A673 (cell line): ENCODE measurements at regions not wholly inside any gene's neighbourhood (a gene's known extent, or its start where the extent isn't known, plus 50 kb on each side); places are given as distances from the start of the nearest gene placed in this dataset.

Experiments used
- BruUV-seq: library from RNA; stranded (reverse); fragments of 400-500 nt; replicated peaks from 2 replicates; lab custom pipeline; 2021; lab: Mats Ljungman, UMichigan
- CTCF ChIA-PET: fragments of 300-600 bp; sonication (Branson Sonifier 250); formaldehyde crosslinking; loops from one replicate; lab custom pipeline; 2022; ENCODE audit warnings: antibody characterized with exemption; lab: Charles Lee
- POLR2A ChIA-PET: fragments of 300-600 bp; sonication (Branson Sonifier 250); formaldehyde crosslinking; loops from one replicate; lab custom pipeline; 2022; ENCODE audit warnings: antibody characterized with exemption; ENCODE audit not compliant: low non-redundant PET; lab: Charles Lee
- DNase-seq: peaks from one replicate; pipeline ENCODE4 v3.0.0-alpha.2; 2015; ENCODE audit warnings: low spot score
- H3K27ac ChIP-seq: fragments of 200-600 bp; sonication (generic); 2 replicates; pipeline ENCODE4 v1.5.1; 2016; ENCODE audit warnings: mixed run types, low read depth, mild to moderate bottlenecking, mixed read lengths, antibody characterized with exemption, low read length; ENCODE audit not compliant: poor library complexity, severe bottlenecking
- H3K27me3 ChIP-seq: fragments of 200-600 bp; sonication (generic); replicated peaks from 2 replicates; pipeline ENCODE4 v1.6.1; 2017; ENCODE audit warnings: mixed run types, low read depth, mild to moderate bottlenecking, mixed read lengths, antibody characterized with exemption, low read length; ENCODE audit not compliant: insufficient read depth, poor library complexity
- H3K36me3 ChIP-seq: fragments of 200-600 bp; sonication (generic); 2 replicates; pipeline ENCODE4 v1.6.1; 2016; ENCODE audit warnings: mixed run types, mild to moderate bottlenecking, mixed read lengths, antibody characterized with exemption, low read length; ENCODE audit not compliant: insufficient read depth, poor library complexity, severe bottlenecking
- H3K4me1 ChIP-seq: fragments of 200-600 bp; sonication (generic); 2 replicates; pipeline ENCODE4 v1.6.1; 2017; ENCODE audit warnings: mixed run types, mild to moderate bottlenecking, mixed read lengths, antibody characterized with exemption, low read length; ENCODE audit not compliant: insufficient read depth, poor library complexity, severe bottlenecking
- H3K4me3 ChIP-seq: fragments of 200-600 bp; sonication (generic); 2 replicates; pipeline ENCODE4 v1.5.1; 2016; ENCODE audit warnings: low read depth, mixed run types, mild to moderate bottlenecking, mixed read lengths, low read length; ENCODE audit not compliant: poor library complexity, severe bottlenecking
- H3K9me3 ChIP-seq: fragments of 200-600 bp; sonication (generic); 2 replicates; pipeline ENCODE4 v1.6.1; 2016; ENCODE audit warnings: mixed run types, low read depth, mild to moderate bottlenecking, mixed read lengths, antibody characterized with exemption, low read length; ENCODE audit not compliant: poor library complexity, severe bottlenecking
- EZH2 ChIP-seq: fragments of 200-600 bp; sonication (generic); IDR thresholded peaks from 2 replicates; pipeline ENCODE4 v1.6.1; 2017; ENCODE audit warnings: borderline replicate concordance, low read depth, mild to moderate bottlenecking, mixed read lengths, antibody characterized with exemption, low read length; ENCODE audit not compliant: poor library complexity, severe bottlenecking
- intact Hi-C: fragments of 100-400 bp; cut with micrococcal nuclease; formaldehyde crosslinking; loops from one replicate; pipeline ENCODE4 v1.10.0; 2022; ENCODE audit not compliant: unreplicated experiment
- TF ChIP-seq, protein P1 (sequence below): fragments of 300-800, 200-600 bp; sonication (generic); conservative IDR thresholded peaks from 2 replicates; pipeline ENCODE4 v1.5.1; 2017; ENCODE audit warnings: low read depth, mild to moderate bottlenecking, antibody characterized with exemption, low read length, moderate library complexity, mixed read lengths

DNA sequence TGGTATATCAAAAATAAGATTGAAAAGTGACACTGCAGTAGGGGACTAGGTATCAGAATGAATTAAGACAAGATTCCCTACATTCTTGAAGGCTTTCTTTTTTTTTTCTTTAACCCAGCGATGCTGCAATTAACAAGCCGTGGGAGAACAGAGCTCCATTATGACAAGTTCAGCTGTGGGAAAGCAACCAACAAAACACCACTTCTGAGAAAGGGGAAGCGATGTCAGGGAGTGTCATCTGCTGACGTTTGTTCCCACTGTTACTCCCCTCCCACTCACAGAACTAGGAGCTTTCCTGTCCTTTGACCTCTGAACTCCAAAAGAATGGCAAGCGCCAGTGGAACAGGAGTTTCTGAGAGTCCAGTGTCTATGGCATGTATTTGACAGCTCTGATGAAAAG, 90.2 kb upstream of the SLITRK2 start:
- Histone ChIP-seq H3K27me3 (no peaks in the 10 kb centered on the region), H3K4me1 (no peaks in the 10 kb centered on the region), H3K27ac (no peak overlapping the region), H3K4me3 (no peak overlapping the region), H3K9me3 (peaks cover 6% of the 10 kb centered on the region), H3K36me3 (no peaks in the 10 kb centered on the region)
- no peak for DNase-seq
- TF ChIP-seq, protein P1, sequence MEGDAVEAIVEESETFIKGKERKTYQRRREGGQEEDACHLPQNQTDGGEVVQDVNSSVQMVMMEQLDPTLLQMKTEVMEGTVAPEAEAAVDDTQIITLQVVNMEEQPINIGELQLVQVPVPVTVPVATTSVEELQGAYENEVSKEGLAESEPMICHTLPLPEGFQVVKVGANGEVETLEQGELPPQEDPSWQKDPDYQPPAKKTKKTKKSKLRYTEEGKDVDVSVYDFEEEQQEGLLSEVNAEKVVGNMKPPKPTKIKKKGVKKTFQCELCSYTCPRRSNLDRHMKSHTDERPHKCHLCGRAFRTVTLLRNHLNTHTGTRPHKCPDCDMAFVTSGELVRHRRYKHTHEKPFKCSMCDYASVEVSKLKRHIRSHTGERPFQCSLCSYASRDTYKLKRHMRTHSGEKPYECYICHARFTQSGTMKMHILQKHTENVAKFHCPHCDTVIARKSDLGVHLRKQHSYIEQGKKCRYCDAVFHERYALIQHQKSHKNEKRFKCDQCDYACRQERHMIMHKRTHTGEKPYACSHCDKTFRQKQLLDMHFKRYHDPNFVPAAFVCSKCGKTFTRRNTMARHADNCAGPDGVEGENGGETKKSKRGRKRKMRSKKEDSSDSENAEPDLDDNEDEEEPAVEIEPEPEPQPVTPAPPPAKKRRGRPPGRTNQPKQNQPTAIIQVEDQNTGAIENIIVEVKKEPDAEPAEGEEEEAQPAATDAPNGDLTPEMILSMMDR: no peak
- TF ChIP-seq EZH2: no peak
- POLR2A ChIA-PET: no interaction called here
- intact Hi-C loops: no loop called here
- CTCF ChIA-PET: no interaction called here
- BruUV-seq: no TSS peak

DNA sequence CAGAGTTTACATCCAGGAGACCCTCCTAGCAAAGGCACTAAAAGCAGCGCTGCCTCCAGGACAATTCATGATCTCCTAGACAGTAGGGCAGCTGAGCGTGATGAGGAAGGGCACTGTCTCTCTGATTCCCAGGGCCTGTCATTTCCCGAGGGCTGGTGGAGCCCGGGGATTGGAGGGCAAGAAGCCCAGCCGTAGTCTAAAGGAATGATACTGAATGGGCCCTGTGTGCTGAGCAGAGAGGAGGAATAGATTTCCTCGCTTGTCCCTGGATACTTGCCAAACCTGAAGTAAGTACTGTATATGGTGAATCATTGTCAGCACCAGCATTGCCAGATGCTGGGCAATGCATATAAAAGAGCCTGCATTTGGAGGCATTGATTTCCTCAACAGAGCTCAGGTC, 88.0 kb upstream of the SLITRK2 start:
- TF ChIP-seq, protein P1: no peak
- TF ChIP-seq EZH2: no peak
- Histone ChIP-seq H3K4me3 (no peak overlapping the region), H3K9me3 (peaks cover 6% of the 10 kb centered on the region), H3K27ac (no peak overlapping the region), H3K27me3 (no peaks in the 10 kb centered on the region), H3K4me1 (no peaks in the 10 kb centered on the region), H3K36me3 (no peaks in the 10 kb centered on the region)
- no TSS peak for BruUV-seq
- intact Hi-C loops: no loop called here
- CTCF ChIA-PET: no interaction called here
- POLR2A ChIA-PET: no interaction called here
- no peak for DNase-seq

DNA sequence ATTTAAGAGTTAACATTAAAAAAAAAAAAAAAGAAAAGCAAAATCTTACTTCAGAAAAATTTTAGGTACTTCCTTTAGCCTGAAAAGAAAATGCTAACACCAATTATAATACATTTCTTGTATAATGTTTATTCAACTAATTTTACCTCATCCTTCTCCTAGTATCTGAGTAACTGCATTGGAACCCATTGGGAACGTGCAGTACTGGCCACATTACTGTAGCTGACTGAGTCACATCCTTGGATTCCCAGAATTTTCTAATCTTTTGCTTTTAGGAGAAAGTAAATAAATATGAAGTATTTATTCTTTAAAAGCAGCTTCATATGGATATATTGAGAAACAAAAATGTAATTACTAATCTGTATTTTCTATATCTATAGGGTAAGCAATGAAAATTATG, 82.6 kb upstream of the SLITRK2 start:
- H3K27me3 ChIP-seq: no peaks in the 10 kb centered on the region
- intact Hi-C loops: no loop called here
- no TSS peak for BruUV-seq
- no peaks in the 10 kb centered on the region for H3K36me3 ChIP-seq
- peaks cover 9% of the 10 kb centered on the region for H3K9me3 ChIP-seq
- DNase-seq: no peak
- TF ChIP-seq, protein P1: no peak
- no peak for TF ChIP-seq EZH2
- ChIA-PET CTCF (no interaction called here), POLR2A (no interaction called here)
- H3K4me3 ChIP-seq: no peak overlapping the region
- no peaks in the 10 kb centered on the region for H3K4me1 ChIP-seq
- no peak overlapping the region for H3K27ac ChIP-seq
